GM19238 (cell line): ENCODE measurements at regions not wholly inside any gene's neighbourhood (a gene's known extent, or its start where the extent isn't known, plus 50 kb on each side); places are given as distances from the start of the nearest gene placed in this dataset.
"Not testable (repeated sequence)": the region's sequence is repeated elsewhere in the genome, so short reads cannot be mapped to it uniquely, and the experiment has no call there.

ENCODE experiments used
- DNase-seq: peaks from one replicate; pipeline ENCODE4 v3.0.0; 2011; ENCODE audit warnings: low spot score; ENCODE audit not compliant: insufficient read length

DNA sequence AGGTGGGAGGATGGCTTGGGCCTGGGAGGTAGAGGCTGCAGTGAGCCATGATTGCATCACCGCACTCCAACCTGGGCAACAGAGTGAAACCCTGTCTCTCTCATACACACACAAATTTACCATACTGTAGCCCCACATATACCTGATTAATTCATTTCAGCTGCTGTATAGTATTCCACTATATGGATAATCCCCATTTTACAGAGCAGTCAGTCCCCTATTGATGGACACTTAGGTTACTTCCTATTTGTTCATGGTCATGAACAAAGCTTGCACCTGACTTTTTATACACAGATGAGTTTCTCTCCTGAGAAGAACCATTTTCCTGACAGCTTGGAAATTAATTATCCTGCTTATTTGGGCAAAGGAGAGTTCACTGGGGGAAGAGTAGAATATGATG, 59.2 kb downstream of the EMX2 start:
- no peak for DNase-seq

DNA sequence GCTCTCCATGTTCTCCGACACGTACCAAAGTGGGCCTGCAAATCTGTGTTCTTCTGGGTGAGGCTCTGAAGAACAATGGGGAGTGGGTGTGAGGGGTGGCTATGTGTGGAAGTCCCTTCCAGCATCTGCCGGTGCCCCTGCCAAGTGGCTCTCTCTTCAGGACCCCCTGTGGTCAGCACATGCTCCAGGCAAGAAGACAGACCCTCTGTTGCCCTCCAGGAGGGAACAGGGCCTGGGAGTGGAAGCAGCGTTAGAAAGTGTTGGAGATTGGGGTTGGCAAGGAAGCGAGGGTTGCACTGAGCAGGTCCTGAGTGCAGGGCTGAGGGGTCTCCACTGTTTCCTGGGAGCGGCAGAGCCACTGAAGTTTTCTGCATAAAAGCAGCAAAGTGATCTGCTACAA, 60.5 kb downstream of the EMX2 start:
- DNase-seq, result no peak

GRCh38 chr10:117603726-117604125, 61.2 kb downstream of the EMX2 start:
- DNase-seq, result no peak

DNA sequence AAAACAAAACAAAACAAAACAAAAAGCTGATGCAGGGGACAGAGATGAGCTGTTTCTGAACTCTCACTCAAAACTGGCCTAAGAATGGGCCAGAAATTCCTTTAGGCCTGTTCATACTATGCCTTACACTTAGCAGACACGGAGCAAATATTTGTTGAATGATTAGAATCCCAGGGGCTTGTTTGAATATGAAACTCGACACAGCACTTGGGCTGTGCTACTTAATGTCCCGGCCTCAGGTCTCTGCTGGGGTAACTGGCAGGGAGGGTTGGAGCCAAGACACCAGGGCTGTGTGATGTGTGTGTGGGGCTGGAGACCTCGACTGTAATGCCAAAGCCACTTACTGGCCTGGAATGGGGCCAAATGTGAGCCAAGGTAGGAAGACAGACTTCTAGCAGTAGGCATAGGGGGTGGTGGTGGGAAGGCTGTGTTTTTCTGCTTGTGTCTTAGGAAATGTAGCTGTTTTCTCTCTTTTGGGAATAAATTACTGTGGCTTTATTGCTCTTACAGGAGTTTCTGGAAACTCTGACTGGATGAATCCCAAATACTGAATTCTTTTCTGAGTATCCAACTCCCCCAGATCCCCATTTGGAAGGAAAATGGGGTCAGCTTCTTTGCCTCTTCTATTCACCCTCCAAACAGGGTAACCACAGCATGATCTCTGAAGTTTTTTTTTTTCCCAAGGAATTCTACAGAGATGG, 66.7 kb downstream of the EMX2 start:
- DNase-seq, result no peak

DNA sequence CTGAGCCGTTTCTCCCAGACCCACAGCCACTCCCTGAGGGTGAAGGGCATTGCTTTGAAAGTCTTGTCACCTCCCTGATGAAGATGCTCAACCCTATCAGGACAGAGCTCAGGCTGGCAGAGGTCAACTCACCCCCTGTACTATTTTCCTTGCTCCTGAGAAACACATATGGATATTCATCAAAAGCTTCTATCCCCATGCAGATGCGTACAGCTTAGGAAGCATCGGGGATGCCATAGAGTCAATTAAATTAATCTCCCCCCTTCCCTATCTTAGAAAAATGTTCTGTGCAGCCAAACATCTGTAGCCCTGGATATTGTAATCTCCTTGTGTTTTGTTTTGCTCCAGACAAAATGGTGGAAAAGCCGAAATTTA, 67.2 kb downstream of the EMX2 start:
- DNase-seq, result no peak

DNA sequence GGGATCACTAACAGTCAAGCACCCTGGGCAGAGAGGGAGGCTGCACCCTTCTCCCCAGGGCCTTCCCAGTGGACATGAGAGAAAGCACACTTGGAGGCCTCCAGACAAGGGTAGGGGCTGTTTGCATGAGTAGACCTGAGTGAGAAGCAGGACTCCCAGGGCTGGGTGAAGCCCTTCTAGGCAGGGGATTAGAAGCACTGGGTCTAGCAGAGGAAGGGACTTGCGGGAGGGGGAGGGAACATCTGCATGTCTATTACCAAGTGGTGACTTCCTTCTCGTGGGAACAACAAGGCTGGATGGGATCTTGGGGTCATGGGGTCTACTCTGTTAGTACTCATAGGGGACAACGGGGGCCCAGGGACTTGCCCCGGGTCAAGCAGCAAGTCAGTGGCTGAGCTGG, 67.8 kb downstream of the EMX2 start:
- no peak for DNase-seq

GRCh38 chr10:117612113-117612512, 69.6 kb downstream of the EMX2 start:
- no peak for DNase-seq

- no peak for DNase-seq
Measured at GRCh38 chr10:117615649-117616048, 73.1 kb downstream of the EMX2 start.

DNA sequence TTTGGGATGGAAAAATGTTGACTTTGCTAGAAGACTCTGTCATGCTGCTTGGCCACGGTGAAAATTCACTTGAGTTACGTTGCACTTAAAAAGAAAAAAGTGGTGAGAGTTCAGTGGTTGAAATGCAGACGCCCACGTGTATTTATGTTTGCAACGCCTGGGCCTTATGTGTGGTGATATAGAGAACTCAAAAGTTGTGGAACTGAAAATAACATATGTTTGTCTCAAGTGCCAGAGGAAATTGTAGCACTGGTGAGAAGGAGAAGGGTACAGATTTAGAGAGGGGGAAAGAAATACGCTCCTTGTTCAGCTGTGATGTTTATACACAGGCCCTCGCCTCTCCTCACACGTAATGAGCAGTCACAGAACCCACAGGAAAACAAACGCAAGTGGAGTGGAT, 73.6 kb downstream of the EMX2 start:
- no peak for DNase-seq

DNA sequence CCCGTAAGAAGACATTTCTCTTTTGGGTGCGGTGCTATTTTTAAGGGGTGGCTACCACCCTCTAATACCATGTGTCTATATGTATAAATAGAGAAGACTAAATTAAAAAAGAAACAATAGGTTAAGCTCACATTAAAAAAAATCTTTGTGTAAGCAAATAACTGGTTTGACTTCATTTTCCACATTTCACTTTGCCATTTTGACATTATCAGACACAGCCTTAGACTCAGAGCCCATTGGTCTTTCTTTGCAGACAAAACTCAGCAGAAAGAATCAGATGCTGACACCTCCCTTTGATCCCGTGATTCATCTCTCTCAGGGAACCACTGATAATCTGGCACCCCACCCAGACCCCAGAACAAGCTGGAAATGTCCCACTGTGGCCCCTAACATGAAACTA, 74.5 kb downstream of the EMX2 start:
- no peak for DNase-seq

DNA sequence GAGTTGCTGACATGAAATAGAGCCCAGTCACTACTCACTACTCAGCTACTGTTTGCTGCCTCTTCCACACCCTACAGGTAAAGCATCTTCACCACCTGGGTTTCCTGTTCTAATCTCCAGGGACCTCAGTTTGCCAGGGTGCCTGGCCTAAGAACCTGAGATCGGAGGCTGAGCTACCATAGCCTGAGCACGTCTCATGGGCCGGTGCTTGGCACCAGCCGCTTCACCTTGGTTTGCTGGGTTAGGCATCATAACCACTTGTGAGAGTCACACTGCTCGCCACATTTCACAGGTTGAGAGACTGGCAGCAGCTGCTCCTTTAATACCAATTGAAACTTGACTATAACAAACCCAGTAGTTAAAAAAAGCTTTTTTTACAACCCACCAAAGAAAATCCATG, 75.1 kb downstream of the EMX2 start:
- DNase-seq, result no peak

GRCh38 chr10:117619223-117619622, 76.7 kb downstream of the EMX2 start:
- DNase-seq, result no peak

GRCh38 chr10:117619707-117620405, 77.3 kb downstream of the EMX2 start:
- no peak for DNase-seq

DNA sequence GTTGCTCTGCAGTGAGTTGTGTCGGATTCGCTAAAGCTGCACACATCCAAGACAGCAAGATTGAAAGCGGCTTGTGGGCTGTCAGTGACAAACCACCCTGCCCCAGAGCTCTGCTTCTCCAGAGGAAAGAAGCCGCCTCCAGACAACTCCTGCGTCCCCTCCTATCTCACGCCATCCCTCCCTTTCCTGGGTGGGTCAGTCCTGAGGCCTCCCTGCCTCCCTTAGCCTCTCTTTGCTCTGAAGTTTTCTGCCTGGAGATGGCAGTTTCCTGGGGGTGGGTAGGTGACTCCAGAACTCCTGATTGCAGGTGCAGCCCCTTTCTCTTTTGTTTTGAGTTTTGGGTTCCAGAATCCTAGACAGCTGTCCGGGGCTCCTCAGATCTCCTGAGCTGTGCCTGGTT, 78.7 kb downstream of the EMX2 start:
- no peak for DNase-seq

GRCh38 chr10:117621795-117622420, 79.4 kb downstream of the EMX2 start:
- no peak for DNase-seq

DNA sequence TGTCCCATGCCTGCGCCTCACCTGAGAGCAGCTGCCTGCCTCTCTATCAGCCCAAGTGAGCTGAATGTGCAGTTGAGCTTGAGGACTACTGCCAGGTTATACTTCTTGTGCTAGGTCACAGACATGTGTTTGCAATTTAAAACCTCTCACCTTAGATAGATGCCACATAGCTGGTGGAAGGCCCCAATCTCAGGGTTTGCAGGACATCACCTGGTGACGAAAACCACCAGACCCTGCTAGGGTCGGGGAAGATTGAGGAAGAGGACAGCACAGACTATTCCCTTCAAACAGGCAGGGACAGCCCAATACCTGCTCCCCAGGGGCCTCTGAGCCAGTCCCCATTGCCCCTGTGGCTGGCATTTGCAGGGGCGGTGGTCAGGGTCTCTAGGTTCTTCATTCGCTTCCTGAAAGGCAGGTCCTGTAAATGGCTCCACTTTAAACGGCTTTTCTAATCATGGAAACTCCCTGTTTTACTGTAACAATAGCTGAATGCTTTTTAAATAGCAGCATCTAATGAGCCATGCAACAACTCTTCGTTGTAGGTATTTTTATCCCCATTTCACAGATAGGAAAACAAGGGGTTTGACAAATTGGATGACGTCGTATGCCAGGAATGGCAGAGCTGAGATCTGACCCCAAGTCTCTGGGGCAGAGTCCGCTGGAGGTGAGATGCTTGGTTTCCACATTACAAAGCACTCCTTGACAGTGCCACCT, 80.1 kb downstream of the EMX2 start:
- no peak for DNase-seq

DNA sequence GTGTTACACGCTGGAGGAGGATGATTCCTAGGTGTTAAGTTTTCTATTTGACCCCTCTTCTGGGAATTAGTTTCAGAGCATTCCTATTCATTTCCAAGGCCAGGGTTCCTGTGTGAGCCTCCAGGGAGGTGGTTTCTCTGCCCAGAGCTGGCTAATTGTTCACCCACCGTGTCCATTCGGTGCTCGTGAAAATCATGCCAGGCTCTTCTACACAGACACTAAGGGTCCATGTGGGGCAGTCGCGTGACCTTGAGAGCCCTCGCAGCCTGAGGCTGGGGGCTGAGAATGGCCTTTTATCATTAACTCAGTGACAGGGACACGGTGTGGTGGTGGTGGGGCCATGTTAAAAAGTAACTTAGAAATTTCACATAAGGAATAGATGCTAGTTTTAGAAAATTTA, 83.7 kb downstream of the EMX2 start:
- DNase-seq, result no peak

- no peak for DNase-seq
Measured at GRCh38 chr10:117627561-117627960, 85.0 kb downstream of the EMX2 start.

GRCh38 chr10:117629717-117630116, 87.2 kb downstream of the EMX2 start:
- DNase-seq, result not testable (repeated sequence)

GRCh38 chr10:117631276-117632145, 89.0 kb downstream of the EMX2 start:
- no peak for DNase-seq

- no peak for DNase-seq
Measured at GRCh38 chr10:117632406-117632805, 89.9 kb downstream of the EMX2 start.
